ENCODE measurements at regions not wholly inside any gene's neighbourhood (a gene's known extent, or its start where the extent isn't known, plus 50 kb on each side); places are given as distances from the start of the nearest gene placed in this dataset.

- Histone ChIP-seq H3K4me1 (ENCODE audit: insufficient read depth, low read length) (no peaks in the 10 kb centered on the region), H3K9ac (ENCODE audit: insufficient read depth, low read depth, low read length) (no peak overlapping the region), H3K27me3 (ENCODE audit: control insufficient read depth in 1 of 2, insufficient read depth in 2 of 2, low read length in 2 of 2) (peaks cover 0 to 3% of the 10 kb centered on the region in 2 experiments; a peak in 1 of 5 replicates), H3K9me3 (ENCODE audit: low read length) (no peaks in the 10 kb centered on the region), H3K79me2 (ENCODE audit: insufficient read depth, low read length) (no peaks in the 10 kb centered on the region), H3K4me2 (ENCODE audit: low read depth, low read length) (no peak overlapping the region), H3K4me3 (replicated peaks in 1 of 3; ENCODE audit: insufficient read depth in 1 of 3, low read depth in 2 of 3, low read length in 3 of 3) (no peak overlapping the region), H4K20me1 (ENCODE audit: insufficient read depth, low read length) (no peaks in the 10 kb centered on the region), H3K27ac (ENCODE audit: extremely low read length, insufficient read depth, low read length) (no peak overlapping the region), H3K36me3 (replicated peaks in 1 of 2; ENCODE audit: control insufficient read depth in 1 of 2, insufficient read depth in 2 of 2, low read length in 2 of 2) (no peaks in the 10 kb centered on the region), H2AFZ (ENCODE audit: low read length) (no peak overlapping the region)
- intact Hi-C loops (cut with micrococcal nuclease; ENCODE audit: unreplicated experiment), result no loop called here
- WGBS (ENCODE audit: low lambda C conversion rate), result 34% methylated on average over 10 of the region's 18 CpGs
- in situ Hi-C loops (cut with HindIII; ENCODE audit: extremely low pct_ligation_motif_present, low pct_unique_long_range_greater_than_20kb), result no loop called here
- no peak for ATAC-seq
- BruUV-seq (replicated peaks), result no TSS peak
- ChIA-PET CTCF (ENCODE audit: low intra/inter-chr PET ratio, low total read pairs) (no interaction called here), POLR2A (no interaction called here)
- DNase-seq (ENCODE audit: low spot score), result no peak
- TF ChIP-seq FOXC1 (CRISPR knock-in tag; IDR thresholded peaks at IDR 0.05; ENCODE audit: borderline replicate concordance), result no peak
- TF ChIP-seq PHF5A (CRISPR knock-in tag; IDR thresholded peaks at IDR 0.05; ENCODE audit: low read depth, unreplicated experiment), result no peak
- no peak for FAIRE-seq
Measured at GRCh38 chr22:48618326-48618725, 1209.3 kb downstream of the BRD1 start.

GRCh38 chr22:48616656-48617055 lies 1211.0 kb downstream of the BRD1 start:
- H3K27me3 ChIP-seq (ENCODE audit: control insufficient read depth in 1 of 2, insufficient read depth in 2 of 2, low read length in 2 of 2), result peaks cover 0 to 8% of the 10 kb centered on the region in 2 experiments; a peak in 1 of 5 replicates
- in situ Hi-C loops (cut with HindIII; ENCODE audit: extremely low pct_ligation_motif_present, low pct_unique_long_range_greater_than_20kb) (no loop called here), intact Hi-C loops (cut with micrococcal nuclease; ENCODE audit: unreplicated experiment) (no loop called here)
- no peak for FAIRE-seq
- no TSS peak for BruUV-seq (replicated peaks)
- WGBS (ENCODE audit: low lambda C conversion rate), result 86% methylated on average over 4 of the region's 13 CpGs
- no peak overlapping the region for H2AFZ ChIP-seq (ENCODE audit: low read length)
- no peak overlapping the region for H3K4me3 ChIP-seq (replicated peaks in 1 of 3; ENCODE audit: insufficient read depth in 1 of 3, low read depth in 2 of 3, low read length in 3 of 3)
- no peak overlapping the region for H3K27ac ChIP-seq (ENCODE audit: extremely low read length, insufficient read depth, low read length)
- no peak for TF ChIP-seq MBNL3 (CRISPR knock-in tag; conservative IDR thresholded peaks at IDR 0.05)
- no peak for TF ChIP-seq MAZ (IDR thresholded peaks at IDR 0.05; ENCODE audit: borderline replicate concordance, low read depth, low read length)
- no peak for TF ChIP-seq MAZ (CRISPR knock-in tag; IDR thresholded peaks at IDR 0.05; ENCODE audit: low read depth)
- TF ChIP-seq ELF1 (CRISPR knock-in tag; IDR thresholded peaks at IDR 0.05), result no peak
- TF ChIP-seq WIZ (CRISPR knock-in tag; IDR thresholded peaks at IDR 0.05), result no peak
- no peak for TF ChIP-seq ZNF766 (CRISPR knock-in tag; IDR thresholded peaks at IDR 0.05; ENCODE audit: borderline replicate concordance)
- no peaks in the 10 kb centered on the region for H3K36me3 ChIP-seq (replicated peaks in 1 of 2; ENCODE audit: control insufficient read depth in 1 of 2, insufficient read depth in 2 of 2, low read length in 2 of 2)
- H3K4me1 ChIP-seq (ENCODE audit: insufficient read depth, low read length), result no peaks in the 10 kb centered on the region
- H3K4me2 ChIP-seq (ENCODE audit: low read depth, low read length), result no peak overlapping the region
- no peak overlapping the region for H3K9ac ChIP-seq (ENCODE audit: insufficient read depth, low read depth, low read length)
- CTCF ChIA-PET (ENCODE audit: low intra/inter-chr PET ratio, low total read pairs), result no interaction called here
- POLR2A ChIA-PET, result no interaction called here
- DNase-seq (ENCODE audit: low spot score), result no peak
- ATAC-seq, result no peak
- no peaks in the 10 kb centered on the region for H3K79me2 ChIP-seq (ENCODE audit: insufficient read depth, low read length)
- no peaks in the 10 kb centered on the region for H3K9me3 ChIP-seq (ENCODE audit: low read length)
- H4K20me1 ChIP-seq (ENCODE audit: insufficient read depth, low read length), result no peaks in the 10 kb centered on the region

Data from HepG2 (cell line).